OCI-LY7 (cell line): ENCODE measurements at regions not wholly inside any gene's neighbourhood (a gene's known extent, or its start where the extent isn't known, plus 50 kb on each side); places are given as distances from the start of the nearest gene placed in this dataset.

Source experiments
- BruUV-seq: library from RNA; stranded (reverse); fragments of 400-500 nt; replicated peaks from 2 replicates; lab custom pipeline; 2021; lab: Mats Ljungman, UMichigan
- CTCF ChIA-PET: fragments of 300-600 bp; sonication (Branson Sonifier 250); formaldehyde crosslinking; loops from one replicate; lab custom pipeline; 2022; ENCODE audit warnings: antibody characterized with exemption; ENCODE audit not compliant: unreplicated experiment; lab: Charles Lee
- POLR2A ChIA-PET: fragments of 300-600 bp; sonication (Branson Sonifier 250); formaldehyde crosslinking; loops from one replicate; lab custom pipeline; 2022; ENCODE audit warnings: antibody characterized with exemption; lab: Charles Lee
- DNase-seq: peaks from one replicate; pipeline ENCODE4 v3.0.0-alpha.2; 2015; ENCODE audit warnings: low spot score
- H2AFZ ChIP-seq: fragments of 200-600 bp; sonication (generic), shearing (Covaris generic); 2 replicates; pipeline ENCODE4 v1.6.1; 2014; ENCODE audit warnings: mild to moderate bottlenecking, antibody characterized with exemption, low read length, moderate library complexity
- H3K27ac ChIP-seq: fragments of 200-600 bp; sonication (generic); 2 replicates; pipeline ENCODE4 v1.5.1; 2014; ENCODE audit warnings: mixed run types, low read depth, mild to moderate bottlenecking, moderate library complexity, low read length, inconsistent platforms; ENCODE audit not compliant: poor library complexity, severe bottlenecking
- H3K36me3 ChIP-seq: fragments of 200-600 bp; sonication (generic); 2 replicates; pipeline ENCODE4 v1.6.1; 2014; ENCODE audit warnings: mild to moderate bottlenecking, antibody characterized with exemption, low read length, moderate library complexity, mixed read lengths; ENCODE audit not compliant: insufficient read depth
- H3K4me1 ChIP-seq: fragments of 200-600 bp; sonication (generic); 2 replicates; pipeline ENCODE4 v1.5.1; 2014; ENCODE audit warnings: mild to moderate bottlenecking, low read length; ENCODE audit not compliant: insufficient read depth, poor library complexity, severe bottlenecking
- H3K4me2 ChIP-seq: fragments of 200-600 bp; sonication (generic); 2 replicates; pipeline ENCODE4 v1.6.1; 2014; ENCODE audit warnings: mild to moderate bottlenecking, low read length
- H3K4me3 ChIP-seq: fragments of 200-600 bp; sonication (generic); 2 replicates; pipeline ENCODE4 v1.5.1; 2014; ENCODE audit warnings: mild to moderate bottlenecking, low read depth, low read length; ENCODE audit not compliant: poor library complexity, severe bottlenecking
- H3K79me2 ChIP-seq: fragments of 200-600 bp; sonication (generic); 2 replicates; pipeline ENCODE4 v1.6.1; 2016; ENCODE audit warnings: low read depth, mild to moderate bottlenecking, low read length, moderate library complexity, mixed read lengths; ENCODE audit not compliant: insufficient read depth
- H3K9me2 ChIP-seq: fragments of 200-600 bp; sonication (generic); 2 replicates; pipeline ENCODE4 v1.6.1; 2016; ENCODE audit warnings: mild to moderate bottlenecking, low read length, mixed read lengths; ENCODE audit not compliant: insufficient read depth
- H3K9me3 ChIP-seq: fragments of 200-600 bp; sonication (generic); 2 replicates; pipeline ENCODE4 v1.6.1; 2014; ENCODE audit warnings: mild to moderate bottlenecking, mixed run types, low read length, mixed read lengths
- H4K20me1 ChIP-seq: fragments of 200-600 bp; sonication (generic); 2 replicates; pipeline ENCODE4 v1.6.1; 2014; ENCODE audit warnings: mild to moderate bottlenecking, antibody characterized with exemption, low read length, moderate library complexity, mixed read lengths; ENCODE audit not compliant: insufficient read depth
- EZH2phosphoT487 ChIP-seq: fragments of 200-600 bp; sonication (generic); IDR thresholded peaks from 2 replicates; pipeline ENCODE4 v1.6.1; 2018; ENCODE audit warnings: low read depth, borderline replicate concordance, mild to moderate bottlenecking, mixed run types, antibody characterized with exemption, low read length, moderate library complexity, mixed read lengths
- intact Hi-C: fragments of 100-400 bp; cut with micrococcal nuclease; formaldehyde crosslinking; loops from one replicate; pipeline ENCODE4 v1.10.0; 2022; ENCODE audit not compliant: unreplicated experiment
- TF ChIP-seq, protein P1 (sequence below): fragments of 200-600 bp; sonication (generic); conservative IDR thresholded peaks from 2 replicates; pipeline ENCODE4 v1.5.1; 2014; ENCODE audit warnings: mild to moderate bottlenecking, antibody characterized with exemption, low read length, moderate library complexity, mixed read lengths

DNA sequence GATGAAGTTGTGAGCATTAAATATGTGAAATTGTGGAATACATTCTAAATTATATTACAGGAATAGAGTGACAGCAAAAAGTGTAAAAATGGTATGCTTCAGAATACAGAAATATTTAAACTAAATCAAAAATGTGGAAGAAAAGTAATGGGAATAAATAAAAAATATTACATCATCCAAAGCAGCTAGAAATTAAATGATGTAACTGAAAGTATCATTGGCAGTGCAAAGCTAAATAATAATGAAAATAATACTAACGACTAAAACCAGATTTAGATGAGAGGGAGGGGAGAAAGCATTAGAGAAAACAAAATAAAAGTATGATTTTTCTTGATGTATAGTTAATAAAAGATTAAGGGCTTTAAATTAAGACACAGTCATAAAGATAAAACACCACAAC is 1104.0 kb downstream of the EPHA7 start:
- ChIA-PET CTCF (no interaction called here), POLR2A (no interaction called here)
- Histone ChIP-seq H4K20me1 (no peaks in the 10 kb centered on the region), H3K4me2 (no peak overlapping the region), H3K79me2 (no peaks in the 10 kb centered on the region), H3K4me3 (no peak overlapping the region), H3K4me1 (no peaks in the 10 kb centered on the region), H3K9me2 (no peaks in the 10 kb centered on the region), H3K27ac (no peak overlapping the region), H2AFZ (no peak overlapping the region), H3K9me3 (no peaks in the 10 kb centered on the region), H3K36me3 (no peaks in the 10 kb centered on the region)
- intact Hi-C loops: no loop called here
- TF ChIP-seq EZH2phosphoT487: no peak
- TF ChIP-seq, protein P1, sequence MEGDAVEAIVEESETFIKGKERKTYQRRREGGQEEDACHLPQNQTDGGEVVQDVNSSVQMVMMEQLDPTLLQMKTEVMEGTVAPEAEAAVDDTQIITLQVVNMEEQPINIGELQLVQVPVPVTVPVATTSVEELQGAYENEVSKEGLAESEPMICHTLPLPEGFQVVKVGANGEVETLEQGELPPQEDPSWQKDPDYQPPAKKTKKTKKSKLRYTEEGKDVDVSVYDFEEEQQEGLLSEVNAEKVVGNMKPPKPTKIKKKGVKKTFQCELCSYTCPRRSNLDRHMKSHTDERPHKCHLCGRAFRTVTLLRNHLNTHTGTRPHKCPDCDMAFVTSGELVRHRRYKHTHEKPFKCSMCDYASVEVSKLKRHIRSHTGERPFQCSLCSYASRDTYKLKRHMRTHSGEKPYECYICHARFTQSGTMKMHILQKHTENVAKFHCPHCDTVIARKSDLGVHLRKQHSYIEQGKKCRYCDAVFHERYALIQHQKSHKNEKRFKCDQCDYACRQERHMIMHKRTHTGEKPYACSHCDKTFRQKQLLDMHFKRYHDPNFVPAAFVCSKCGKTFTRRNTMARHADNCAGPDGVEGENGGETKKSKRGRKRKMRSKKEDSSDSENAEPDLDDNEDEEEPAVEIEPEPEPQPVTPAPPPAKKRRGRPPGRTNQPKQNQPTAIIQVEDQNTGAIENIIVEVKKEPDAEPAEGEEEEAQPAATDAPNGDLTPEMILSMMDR: no peak
- no TSS peak for BruUV-seq
- no peak for DNase-seq

DNA sequence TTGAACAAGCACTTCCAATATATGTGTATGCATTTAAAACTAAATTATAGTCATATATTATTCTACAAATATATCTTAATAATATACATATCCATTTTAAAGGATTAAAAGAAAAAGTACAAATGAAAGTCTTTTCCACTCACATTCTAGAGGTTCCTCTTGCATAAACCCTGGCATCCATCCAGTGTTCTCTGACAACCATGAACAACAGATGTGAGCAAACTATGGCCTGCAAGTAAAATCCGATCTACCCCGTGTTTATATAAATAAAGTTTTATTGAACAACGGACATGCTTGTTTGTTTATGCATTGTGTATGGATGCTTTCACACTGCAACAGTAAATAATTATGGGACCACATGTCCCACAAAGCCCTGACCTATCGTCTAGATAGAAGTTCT is 1122.3 kb downstream of the EPHA7 start:
- H3K9me2 ChIP-seq: no peaks in the 10 kb centered on the region
- no peaks in the 10 kb centered on the region for H3K4me1 ChIP-seq
- intact Hi-C loops: no loop called here
- no peak overlapping the region for H2AFZ ChIP-seq
- no peak overlapping the region for H3K27ac ChIP-seq
- no TSS peak for BruUV-seq
- no peak overlapping the region for H3K4me3 ChIP-seq
- no peaks in the 10 kb centered on the region for H3K9me3 ChIP-seq
- CTCF ChIA-PET: no interaction called here
- TF ChIP-seq, protein P1: no peak
- no peak for TF ChIP-seq EZH2phosphoT487
- H3K79me2 ChIP-seq: no peaks in the 10 kb centered on the region
- no peak overlapping the region for H3K4me2 ChIP-seq
- no peaks in the 10 kb centered on the region for H4K20me1 ChIP-seq
- POLR2A ChIA-PET: no interaction called here
- no peaks in the 10 kb centered on the region for H3K36me3 ChIP-seq
- no peak for DNase-seq

DNA sequence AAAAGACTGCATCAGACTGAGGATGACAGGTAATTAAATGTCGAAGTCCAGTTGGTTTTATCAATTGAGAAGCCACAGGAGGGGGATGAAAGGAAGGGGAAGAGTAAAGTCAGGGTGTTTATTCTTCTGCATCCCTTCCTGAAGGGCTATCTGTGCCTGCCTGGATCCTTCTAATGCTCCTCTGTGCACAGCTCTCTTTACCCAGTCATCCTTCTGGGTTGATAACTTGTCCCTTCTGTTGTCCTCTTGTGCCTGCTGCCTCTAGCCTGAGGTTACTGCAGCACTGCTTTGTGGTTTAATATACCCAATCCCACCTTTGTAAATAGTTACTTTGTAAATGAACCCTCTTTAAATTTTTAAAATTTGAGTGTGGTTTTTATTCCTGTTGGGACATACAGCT is 1127.3 kb downstream of the EPHA7 start:
- no peaks in the 10 kb centered on the region for H3K79me2 ChIP-seq
- H3K27ac ChIP-seq: no peak overlapping the region
- ChIA-PET POLR2A (no interaction called here), CTCF (no interaction called here)
- H4K20me1 ChIP-seq: no peaks in the 10 kb centered on the region
- H3K4me3 ChIP-seq: no peak overlapping the region
- no peak for DNase-seq
- H3K9me3 ChIP-seq: no peaks in the 10 kb centered on the region
- H3K4me1 ChIP-seq: no peaks in the 10 kb centered on the region
- TF ChIP-seq, protein P1: no peak
- TF ChIP-seq EZH2phosphoT487: no peak
- H2AFZ ChIP-seq: no peak overlapping the region
- intact Hi-C loops: no loop called here
- H3K36me3 ChIP-seq: no peaks in the 10 kb centered on the region
- BruUV-seq: no TSS peak
- no peaks in the 10 kb centered on the region for H3K9me2 ChIP-seq
- no peak overlapping the region for H3K4me2 ChIP-seq
